Calu3 (cell line): ENCODE measurements at regions not wholly inside any gene's neighbourhood (a gene's known extent, or its start where the extent isn't known, plus 50 kb on each side); places are given as distances from the start of the nearest gene placed in this dataset.

ENCODE experiments used
- BruUV-seq: library from RNA; stranded (reverse); fragments of 400-500 nt; replicated peaks from 2 replicates; lab custom pipeline; 2021; lab: Mats Ljungman, UMichigan
- CTCF ChIA-PET: fragments of 300-600 bp; sonication (Branson Sonifier 250); formaldehyde crosslinking; loops from one replicate; lab custom pipeline; 2022; ENCODE audit warnings: antibody characterized with exemption; lab: Charles Lee
- DNase-seq: peaks from one replicate; pipeline ENCODE4 v3.0.0; 2022
- H3K27ac Mint-ChIP-seq: one replicate; pipeline ENCODE4 v1.8.0; 2022; ENCODE audit warnings: mixed read lengths; ENCODE audit not compliant: unreplicated experiment
- H3K27me3 Mint-ChIP-seq: one replicate; pipeline ENCODE4 v1.8.0; 2022; ENCODE audit warnings: mixed read lengths; ENCODE audit not compliant: unreplicated experiment
- H3K36me3 Mint-ChIP-seq: one replicate; pipeline ENCODE4 v1.8.0; 2022; ENCODE audit warnings: mild to moderate bottlenecking, moderate library complexity, mixed read lengths; ENCODE audit not compliant: insufficient read depth, unreplicated experiment
- H3K4me1 Mint-ChIP-seq: one replicate; pipeline ENCODE4 v1.8.0; 2022; ENCODE audit warnings: mild to moderate bottlenecking, low read depth, mixed read lengths; ENCODE audit not compliant: unreplicated experiment
- H3K4me3 Mint-ChIP-seq: one replicate; pipeline ENCODE4 v1.8.0; 2022; ENCODE audit warnings: mild to moderate bottlenecking, low read depth, moderate library complexity, mixed read lengths; ENCODE audit not compliant: unreplicated experiment
- H3K9me3 Mint-ChIP-seq: one replicate; pipeline ENCODE4 v1.8.0; 2022; ENCODE audit warnings: low read depth, mixed read lengths; ENCODE audit not compliant: unreplicated experiment
- CTCF ChIP-seq: fragments of 200-600 bp; IDR thresholded peaks from one replicate; pipeline ENCODE4 v1.8.0; 2022; ENCODE audit warnings: antibody characterized with exemption; ENCODE audit not compliant: unreplicated experiment
- intact Hi-C: fragments of 100-400 bp; cut with micrococcal nuclease; formaldehyde crosslinking; loops from one replicate; pipeline ENCODE4 v1.10.0; 2022; ENCODE audit not compliant: unreplicated experiment

DNA sequence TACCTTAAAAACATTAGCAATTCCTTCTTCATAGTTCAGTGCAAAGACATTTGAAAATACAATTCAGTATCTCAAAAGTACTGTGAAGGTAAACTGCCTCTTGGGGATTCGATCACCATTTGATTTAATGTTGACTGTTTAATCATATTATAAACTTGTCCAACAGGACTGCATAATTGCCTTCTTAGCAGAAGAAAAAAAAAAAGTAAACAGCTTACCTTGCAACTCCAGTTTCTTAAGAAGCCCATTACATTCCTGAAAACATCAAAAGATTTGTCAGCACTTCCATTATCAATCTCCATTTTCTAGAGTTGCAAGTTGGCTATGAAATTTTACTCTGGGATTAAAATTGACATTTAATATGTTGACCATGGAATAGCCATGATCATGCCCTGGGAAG lies 1154.6 kb downstream of the OLFM4 start:
- Mint-ChIP-seq H3K27ac (no peak overlapping the region), H3K4me1 (no peaks in the 10 kb centered on the region), H3K9me3 (peaks cover 11% of the 10 kb centered on the region), H3K4me3 (no peak overlapping the region), H3K36me3 (no peaks in the 10 kb centered on the region), H3K27me3 (no peaks in the 10 kb centered on the region)
- BruUV-seq = no TSS peak
- DNase-seq = no peak
- TF ChIP-seq CTCF = no peak
- CTCF ChIA-PET = no interaction called here
- intact Hi-C loops = no loop called here

DNA sequence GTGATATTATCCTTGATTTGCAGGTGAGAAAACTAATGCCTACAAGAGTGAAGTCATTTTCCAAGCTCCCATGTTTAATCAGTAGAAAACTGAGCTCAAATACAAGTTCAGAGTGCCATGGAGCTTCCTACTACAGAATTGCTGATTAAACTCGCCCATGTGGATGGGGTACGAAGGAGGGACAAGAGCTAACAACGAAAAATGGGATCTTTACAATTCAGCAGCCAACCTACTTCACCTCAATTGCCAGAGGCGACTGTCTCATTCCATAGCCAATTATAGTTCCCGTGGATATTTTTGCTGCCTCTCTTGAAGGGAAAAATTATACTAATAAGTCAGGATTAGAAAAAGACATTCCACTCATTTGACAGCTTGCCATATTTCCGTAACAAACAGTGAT lies 1155.1 kb downstream of the OLFM4 start:
- no peaks in the 10 kb centered on the region for H3K4me1 Mint-ChIP-seq
- H3K36me3 Mint-ChIP-seq = no peaks in the 10 kb centered on the region
- no peak for TF ChIP-seq CTCF
- H3K9me3 Mint-ChIP-seq = peaks cover 13% of the 10 kb centered on the region
- no peaks in the 10 kb centered on the region for H3K27me3 Mint-ChIP-seq
- CTCF ChIA-PET = no interaction called here
- no TSS peak for BruUV-seq
- H3K27ac Mint-ChIP-seq = no peak overlapping the region
- intact Hi-C loops = no loop called here
- DNase-seq = no peak
- no peak overlapping the region for H3K4me3 Mint-ChIP-seq

- no peaks in the 10 kb centered on the region for H3K27me3 Mint-ChIP-seq
- BruUV-seq = no TSS peak
- H3K9me3 Mint-ChIP-seq = peaks cover 18% of the 10 kb centered on the region
- H3K27ac Mint-ChIP-seq = no peak overlapping the region
- TF ChIP-seq CTCF = no peak
- H3K36me3 Mint-ChIP-seq = no peaks in the 10 kb centered on the region
- CTCF ChIA-PET = no interaction called here
- intact Hi-C loops = no loop called here
- H3K4me1 Mint-ChIP-seq = no peaks in the 10 kb centered on the region
- no peak for DNase-seq
- H3K4me3 Mint-ChIP-seq = no peak overlapping the region
These were observed 1156.0 kb downstream of the OLFM4 start for GRCh38 chr13:54184576-54184975.

- intact Hi-C loops = no loop called here
- Mint-ChIP-seq H3K36me3 (no peaks in the 10 kb centered on the region), H3K4me3 (no peak overlapping the region), H3K27ac (no peak overlapping the region), H3K4me1 (no peaks in the 10 kb centered on the region), H3K9me3 (peaks cover 21% of the 10 kb centered on the region), H3K27me3 (no peaks in the 10 kb centered on the region)
- DNase-seq = no peak
- CTCF ChIA-PET = no interaction called here
- BruUV-seq = no TSS peak
- no peak for TF ChIP-seq CTCF
These were observed 1156.5 kb downstream of the OLFM4 start for GRCh38 chr13:54185101-54185500.
